ENCODE measurements at regions not wholly inside any gene's neighbourhood (a gene's known extent, or its start where the extent isn't known, plus 50 kb on each side); places are given as distances from the start of the nearest gene placed in this dataset.
"Not testable (repeated sequence)": the region's sequence is repeated elsewhere in the genome, so short reads cannot be mapped to it uniquely, and the experiment has no call there.

DNA sequence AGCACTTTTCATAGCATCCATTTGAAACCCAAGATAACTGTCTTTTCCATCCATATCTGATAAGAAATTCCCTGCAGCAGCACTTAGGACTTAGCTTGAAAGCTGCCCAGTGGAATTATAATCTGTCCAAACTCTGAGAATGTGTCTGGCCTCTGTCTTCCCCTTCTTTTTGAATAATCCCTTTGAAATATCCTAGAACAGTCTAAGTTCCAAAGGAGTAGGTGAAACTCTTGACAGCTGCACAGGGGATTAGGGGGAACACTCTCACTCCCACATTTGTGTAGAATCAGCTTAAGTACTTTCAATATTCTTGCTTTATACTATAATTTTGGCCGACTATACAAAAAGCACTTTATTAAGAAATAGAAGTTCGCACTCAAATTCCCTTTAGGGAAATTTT, 157.7 kb downstream of the PAPSS1 start:
- no peak for DNase-seq

DNA sequence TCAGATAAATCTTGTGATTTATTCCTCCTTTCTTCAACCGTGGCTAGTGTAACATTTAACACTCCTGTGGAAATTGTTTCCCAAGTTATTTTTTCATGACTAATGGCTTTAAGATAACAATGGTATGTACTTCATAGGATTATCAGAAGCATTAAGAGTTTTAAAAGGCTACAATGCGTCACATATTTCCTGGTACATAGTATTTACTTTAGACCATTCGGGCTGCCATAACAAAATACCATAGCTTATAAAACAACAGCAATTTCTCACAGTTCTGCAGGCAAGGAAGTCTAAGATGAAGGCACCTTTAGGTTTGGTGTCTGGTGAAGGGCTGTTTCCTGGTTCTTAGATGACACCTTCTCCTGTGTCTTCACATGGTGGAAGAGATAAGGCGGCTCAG, 158.6 kb downstream of the PAPSS1 start:
- no peak for DNase-seq

DNA sequence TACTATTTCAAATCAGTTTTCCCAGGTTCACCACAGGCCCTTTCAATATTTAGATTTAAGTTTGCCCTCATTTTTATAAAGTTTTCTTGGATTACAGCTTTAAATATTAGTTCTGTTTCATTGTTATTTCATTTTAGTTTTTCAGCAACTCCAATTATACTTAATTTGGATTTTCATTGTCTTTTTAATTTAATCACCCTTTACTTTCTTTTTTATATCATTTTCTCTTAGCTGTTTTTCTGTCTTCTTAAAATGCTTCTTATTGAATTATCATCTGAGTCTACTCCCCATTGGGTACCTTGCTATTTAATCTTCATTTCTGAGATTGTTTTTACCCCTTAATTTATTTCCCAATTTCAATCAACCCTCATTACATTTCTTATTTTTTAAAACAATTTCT, 160.4 kb downstream of the PAPSS1 start:
- no peak for DNase-seq

DNA sequence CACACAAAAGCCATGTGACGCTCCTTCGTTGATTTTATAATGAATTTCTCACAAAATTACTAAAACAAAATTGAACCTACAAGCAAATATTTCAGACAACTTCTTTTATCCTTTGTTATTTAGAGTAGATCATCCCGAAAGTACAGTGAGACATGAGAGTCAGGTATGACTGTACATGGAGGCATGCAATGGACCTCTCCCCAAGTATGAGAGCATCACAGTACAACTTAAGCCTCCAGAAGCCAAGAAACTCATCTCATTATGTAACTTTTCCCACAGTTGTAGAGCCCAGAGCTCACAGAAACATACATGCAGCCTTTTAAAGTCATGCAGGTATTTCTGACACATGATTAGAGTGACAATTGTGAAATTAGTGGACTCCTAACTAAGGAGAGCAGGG, 167.7 kb downstream of the PAPSS1 start:
- DNase-seq = no peak

DNA sequence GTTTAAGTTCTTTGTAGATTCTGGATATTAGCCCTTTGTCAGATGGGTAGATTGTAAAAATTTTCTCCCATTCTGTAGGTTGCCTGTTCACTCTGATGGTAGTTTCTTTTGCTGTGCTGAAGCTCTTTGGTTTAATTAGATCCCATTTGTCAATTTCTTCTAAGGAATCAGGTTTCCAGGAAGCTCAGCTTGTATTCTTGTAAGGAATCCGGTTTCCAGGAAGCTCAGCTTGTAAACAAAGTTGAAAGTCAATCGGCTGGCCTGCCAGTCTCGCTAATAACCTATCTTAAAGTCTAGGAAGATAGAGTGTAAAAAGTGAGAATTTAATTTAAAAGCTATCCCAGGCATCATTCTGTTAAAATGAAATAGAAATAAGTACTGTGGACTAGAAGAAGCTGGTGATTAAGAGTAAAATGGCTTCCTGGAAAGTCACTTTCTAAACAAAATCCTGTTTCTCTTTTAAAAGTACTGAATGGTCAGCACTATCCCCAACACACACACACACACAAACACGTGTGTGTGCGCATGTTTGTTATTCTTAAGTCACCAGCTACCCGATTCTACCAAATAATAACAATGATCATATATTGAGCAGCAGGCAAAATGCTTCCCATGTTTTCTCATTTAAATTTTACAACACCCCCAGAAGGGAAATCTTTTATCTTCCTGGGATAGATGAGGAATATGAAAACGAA, 171.7 kb downstream of the PAPSS1 start:
- no peak for DNase-seq

DNA sequence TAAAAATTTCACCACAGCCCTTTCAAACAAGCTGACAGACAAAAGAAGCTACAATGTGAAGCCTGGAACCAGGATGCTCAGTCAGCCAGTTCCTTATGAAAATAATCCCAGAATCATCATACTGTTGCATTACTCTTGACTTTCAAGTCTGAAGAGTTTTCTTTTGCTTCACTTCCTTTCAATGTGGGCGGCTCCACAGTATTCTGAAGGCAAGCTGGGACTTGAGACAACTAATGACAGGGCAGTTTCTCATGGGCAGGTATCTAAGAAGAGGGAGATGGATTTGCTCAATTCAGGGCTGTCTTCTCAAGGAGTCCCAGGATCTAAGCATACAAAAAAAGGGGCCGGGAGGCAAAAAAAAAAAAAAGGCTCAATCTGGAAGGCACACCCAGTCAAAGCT, 173.4 kb downstream of the PAPSS1 start:
- no peak for DNase-seq

DNA sequence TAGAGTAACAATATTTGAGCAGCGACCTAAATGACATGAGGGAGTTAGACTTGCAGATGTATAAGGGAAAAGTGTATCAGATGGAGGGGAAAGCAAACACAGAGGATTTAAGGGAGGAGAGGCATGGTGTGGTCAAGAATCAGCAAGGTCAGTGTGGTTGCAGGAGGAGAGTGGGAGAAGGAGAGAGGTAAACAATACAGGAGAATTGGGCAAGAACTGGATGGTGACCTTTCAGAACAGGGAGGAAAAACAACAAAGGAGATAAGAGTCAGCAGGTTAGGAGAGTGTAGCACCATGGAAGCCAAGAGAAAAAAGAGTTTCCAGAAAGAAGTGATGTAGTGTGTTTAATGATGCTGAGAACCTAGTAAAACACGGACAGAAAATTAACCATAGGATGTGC, 178.5 kb downstream of the PAPSS1 start:
- DNase-seq = no peak

DNA sequence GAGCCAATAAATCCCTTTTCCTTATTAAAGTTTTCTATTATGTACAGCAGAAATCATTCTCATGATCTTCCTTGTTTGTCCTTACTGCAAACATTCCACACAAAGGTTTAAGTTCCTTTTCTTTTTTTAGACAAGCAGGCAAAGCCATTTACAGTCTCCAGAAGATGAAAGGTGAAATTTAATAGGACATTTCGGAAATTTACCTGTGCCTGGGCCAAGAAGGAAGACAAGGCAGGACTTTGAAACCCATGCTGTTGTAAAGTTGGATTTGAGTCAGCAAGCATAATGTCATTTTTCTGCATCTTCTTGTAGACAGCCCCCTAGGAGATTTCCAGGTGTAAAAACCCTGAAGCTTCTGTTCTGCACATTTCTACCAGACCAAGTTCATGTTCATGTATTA, 188.1 kb downstream of the PAPSS1 start:
- no peak for DNase-seq

DNA sequence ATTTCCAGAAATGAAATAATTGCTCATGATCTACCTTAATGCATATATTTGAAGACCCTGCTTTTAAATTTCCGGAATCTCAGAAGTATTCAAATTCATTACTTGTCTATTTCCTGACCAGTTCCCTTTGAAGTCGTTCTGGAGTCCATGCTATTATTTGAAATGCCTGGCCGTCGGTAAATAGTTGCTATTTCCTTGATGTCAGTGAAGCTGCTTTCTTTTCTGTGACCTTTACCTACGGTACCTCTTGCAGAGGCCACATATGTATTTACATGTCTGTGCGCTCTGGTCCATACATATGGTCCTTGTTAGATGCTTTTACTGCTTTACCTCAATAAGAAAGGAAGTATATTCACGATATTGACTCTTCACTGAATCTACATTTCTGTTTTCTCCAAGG, 199.7 kb downstream of the PAPSS1 start:
- DNase-seq = no peak

DNA sequence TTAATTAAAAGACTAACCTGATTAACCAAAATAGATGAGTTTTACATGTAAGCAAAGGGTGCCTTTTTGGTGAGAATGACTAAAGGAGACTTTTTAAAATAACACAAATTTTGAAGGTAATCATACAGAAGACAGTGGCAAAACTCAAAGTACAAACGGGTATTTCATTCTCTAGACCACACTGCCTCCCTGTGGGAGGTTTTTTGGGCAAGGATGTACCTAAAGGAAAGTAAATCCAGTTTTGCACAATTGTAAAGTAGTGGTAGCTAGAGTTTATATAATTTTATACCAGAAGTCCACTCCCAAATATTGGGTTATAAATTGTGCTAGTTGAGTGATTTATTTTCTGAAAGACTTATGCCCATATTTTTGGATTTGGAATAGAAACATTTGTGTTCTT, 201.0 kb downstream of the PAPSS1 start:
- no peak for DNase-seq

DNA sequence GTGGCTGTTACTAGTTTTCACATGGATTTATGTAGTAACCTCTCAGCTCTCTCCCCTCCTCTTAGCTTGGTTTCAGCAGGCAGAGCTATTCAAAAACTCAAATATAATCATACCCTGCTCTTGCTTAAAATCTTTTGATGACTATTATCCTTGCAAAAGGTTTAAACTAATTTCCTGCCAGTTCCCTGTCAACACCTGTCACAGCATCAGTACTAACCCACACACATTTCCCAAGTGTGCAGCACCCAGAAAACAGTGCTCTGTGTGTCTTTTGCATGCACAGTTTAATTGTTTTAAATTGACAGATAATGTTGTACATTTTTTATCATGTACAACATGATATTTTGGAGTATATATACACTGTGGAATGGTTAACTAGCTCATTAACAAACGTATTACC, 202.0 kb downstream of the PAPSS1 start:
- DNase-seq = no peak

DNA sequence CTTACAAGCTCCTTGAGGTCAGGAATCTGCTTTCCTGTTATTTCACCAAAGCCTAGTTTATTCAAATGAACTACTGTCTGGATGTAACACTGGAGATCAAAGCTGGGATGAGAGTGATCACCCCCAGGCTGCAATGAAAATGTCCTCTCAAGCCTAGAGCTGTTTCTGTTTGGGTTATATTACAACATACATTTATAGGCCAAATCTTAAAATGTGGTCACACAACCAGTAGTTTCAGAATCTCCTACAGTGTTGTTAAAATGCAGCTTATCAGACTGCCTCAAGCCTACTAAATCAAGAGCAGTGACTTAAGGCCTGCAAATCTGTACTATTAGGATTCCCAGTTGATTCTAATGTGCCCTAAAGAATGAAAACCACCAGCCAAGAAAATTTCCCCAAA, 207.5 kb downstream of the PAPSS1 start:
- DNase-seq = no peak

DNA sequence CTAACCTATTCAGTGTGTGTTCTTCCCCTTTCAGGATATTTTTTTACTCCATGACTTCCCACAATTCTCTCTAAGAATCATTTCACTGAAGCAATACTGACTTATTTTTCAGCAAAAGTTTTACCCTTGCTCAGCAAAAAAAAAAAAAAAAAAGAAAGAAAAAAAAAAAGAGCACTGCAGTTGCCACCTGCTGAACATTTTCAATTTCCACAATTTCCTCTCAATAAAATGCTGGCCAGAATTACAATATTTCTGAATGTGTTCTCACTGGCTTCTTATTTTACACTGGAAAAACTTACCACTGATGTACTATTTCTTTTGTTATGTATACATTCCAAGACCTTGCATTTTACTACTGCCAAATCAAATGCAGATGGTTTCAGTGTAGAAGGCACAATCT, 210.4 kb downstream of the PAPSS1 start:
- no peak for DNase-seq

DNA sequence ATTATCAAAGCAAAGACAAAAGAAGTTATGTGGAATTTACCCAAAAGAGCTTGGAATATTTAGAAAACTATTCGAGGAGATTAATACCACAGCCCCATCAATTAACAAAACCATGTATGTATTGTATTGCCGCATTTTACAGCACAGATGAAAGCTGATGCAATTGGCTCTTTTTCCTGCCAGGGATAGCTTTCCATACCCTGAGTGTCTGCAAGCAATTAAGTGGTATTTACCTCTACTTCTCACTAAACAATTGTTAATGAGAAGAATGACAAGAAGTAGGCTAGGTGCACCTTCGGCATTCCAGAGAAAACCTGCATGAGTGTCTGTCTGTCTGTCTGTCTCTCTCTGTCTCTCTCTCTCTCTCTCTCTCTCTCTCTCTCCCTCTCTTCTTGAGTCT, 219.5 kb downstream of the PAPSS1 start:
- no peak for DNase-seq

DNA sequence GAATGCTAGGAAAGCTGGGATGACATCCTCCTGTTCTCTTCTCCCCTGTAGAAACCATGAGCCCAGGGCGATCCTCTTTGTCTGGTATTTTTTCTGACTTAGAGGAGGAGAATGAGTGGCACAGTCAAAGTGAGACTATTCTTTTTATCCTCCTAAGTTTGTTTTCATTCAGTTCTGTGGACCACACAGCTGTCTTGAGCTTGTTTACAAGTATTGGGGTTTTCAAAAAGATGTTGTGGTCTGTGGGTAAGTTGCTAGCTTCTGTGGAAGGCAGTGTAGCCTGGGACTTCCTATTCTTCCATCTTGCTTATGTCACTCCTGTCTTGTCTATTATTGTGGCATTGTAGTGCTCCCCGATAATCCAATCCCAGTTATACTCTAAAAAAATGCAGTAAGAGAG, 223.0 kb downstream of the PAPSS1 start:
- DNase-seq = no peak

DNA sequence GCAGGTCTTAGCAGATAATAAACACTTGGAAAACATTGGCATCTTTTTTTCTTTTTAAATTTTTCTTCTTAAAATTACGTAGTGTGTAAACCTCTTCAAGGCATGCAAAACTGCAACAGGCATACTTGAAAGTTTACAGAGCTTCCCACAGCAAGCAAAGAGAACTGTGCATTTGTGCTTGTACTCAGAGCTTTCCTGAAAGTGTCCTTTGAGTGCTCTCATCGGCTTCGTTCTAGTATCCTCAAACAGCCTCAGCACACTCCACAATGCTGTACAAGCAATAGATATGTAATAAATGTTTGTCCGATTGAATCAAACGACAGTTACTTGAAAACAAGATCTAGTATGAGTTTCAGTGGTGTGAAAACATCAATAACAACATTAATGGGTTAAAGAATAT, 227.5 kb downstream of the PAPSS1 start:
- no peak for DNase-seq

DNA sequence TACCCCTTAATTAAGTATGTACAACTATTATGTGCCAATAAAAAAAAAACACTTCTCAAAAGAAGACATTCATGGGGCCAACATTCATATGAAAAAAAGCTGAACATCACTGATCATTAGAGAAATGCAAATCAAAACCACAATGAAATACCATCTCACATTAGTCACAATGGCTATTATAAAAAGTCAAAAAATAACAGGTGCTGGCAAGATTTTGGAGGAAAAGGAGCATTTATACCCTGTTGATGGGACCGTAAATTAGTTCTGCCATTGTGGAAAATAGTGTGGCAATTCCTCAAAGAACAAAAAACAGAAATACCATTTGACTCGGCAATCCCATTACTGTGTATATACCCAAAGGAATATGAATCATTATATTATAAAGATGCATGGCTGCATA, 229.9 kb downstream of the PAPSS1 start:
- DNase-seq = no peak

DNA sequence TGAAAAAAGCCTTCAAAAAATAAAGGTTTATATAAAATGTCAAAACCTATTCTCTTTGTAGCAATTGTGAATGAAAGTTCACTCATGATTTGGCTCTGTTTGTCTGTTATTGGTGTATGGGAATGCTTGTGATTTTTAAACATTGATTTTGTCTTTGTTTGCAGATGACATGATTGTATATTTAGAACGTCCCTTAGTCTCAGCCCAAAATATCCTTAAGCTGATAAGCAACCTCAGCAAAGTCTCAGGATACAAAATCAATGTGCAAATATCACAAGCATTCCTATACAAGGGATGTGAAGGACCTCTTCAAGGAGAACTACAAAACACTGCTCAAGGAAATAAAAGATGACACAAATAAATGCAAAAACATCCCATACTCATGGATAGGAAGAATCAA, 236.4 kb downstream of the PAPSS1 start:
- DNase-seq = not testable (repeated sequence)

DNA sequence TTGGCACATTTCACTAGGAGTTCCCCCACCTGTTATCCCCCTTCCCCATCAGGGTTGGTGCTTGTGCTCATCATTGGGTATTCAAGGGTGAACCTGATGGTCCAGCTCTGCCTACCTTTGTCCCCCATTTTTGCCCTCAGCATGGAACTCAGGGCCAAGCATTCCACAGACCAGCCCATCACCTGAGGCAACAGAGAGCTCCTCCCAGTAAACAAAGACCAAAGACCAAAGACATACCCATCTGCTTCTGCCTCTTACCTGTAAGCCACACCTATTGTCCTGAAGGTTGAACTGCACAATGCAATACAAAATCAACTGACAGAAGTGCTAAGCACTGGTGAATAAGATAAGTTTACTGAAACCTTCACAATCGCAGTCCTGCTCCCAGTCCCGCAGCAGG, 237.5 kb downstream of the PAPSS1 start:
- no peak for DNase-seq

DNA sequence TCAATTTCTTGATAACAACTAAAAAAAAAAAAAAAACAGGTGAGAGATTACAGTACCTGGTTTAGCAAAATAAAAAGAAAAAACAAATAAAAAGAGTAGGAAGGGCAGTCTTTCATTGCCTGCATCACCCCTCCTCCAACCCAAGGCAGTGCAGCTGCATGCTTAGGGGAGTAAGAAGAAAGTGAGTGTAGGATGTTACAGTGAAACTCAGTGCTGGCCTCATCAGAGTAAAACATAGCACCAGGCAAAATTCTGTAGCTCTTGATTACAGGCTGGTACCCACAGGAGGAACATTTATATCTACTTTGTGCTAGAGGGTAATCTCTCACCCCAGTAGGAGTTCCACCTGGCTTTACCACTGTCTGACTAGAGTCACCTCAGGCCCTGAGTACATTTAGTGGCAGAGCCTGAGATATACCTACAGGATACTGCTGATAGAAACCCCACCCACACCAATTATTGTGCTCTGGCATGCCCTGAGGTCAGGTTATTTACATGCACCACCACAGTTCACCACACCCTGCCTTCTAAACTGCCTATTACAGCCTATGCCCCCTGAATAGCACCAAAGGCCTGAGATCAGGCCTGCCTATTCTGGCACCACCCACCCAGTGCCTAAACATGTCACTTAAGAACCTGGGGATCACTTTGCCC, 241.6 kb downstream of the PAPSS1 start:
- DNase-seq = no peak

DNA sequence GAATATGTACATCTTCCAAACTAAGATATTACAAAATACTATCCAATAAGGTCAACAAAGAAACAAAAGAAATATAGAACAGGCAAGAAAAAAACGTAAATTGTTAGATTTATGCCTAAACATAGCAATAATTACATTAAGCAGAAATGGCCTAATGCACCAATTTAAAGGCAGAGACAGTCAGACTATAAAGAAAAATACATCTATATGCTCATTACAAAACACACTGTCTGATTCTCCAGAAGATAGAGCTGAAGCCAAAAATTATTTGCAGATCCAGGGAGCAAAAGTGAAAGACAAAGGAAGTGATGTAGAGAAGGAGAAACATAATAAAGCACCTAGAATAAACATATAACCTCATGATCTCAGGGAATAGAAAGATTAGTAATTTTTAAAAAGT, 246.9 kb downstream of the PAPSS1 start:
- no peak for DNase-seq

DNA sequence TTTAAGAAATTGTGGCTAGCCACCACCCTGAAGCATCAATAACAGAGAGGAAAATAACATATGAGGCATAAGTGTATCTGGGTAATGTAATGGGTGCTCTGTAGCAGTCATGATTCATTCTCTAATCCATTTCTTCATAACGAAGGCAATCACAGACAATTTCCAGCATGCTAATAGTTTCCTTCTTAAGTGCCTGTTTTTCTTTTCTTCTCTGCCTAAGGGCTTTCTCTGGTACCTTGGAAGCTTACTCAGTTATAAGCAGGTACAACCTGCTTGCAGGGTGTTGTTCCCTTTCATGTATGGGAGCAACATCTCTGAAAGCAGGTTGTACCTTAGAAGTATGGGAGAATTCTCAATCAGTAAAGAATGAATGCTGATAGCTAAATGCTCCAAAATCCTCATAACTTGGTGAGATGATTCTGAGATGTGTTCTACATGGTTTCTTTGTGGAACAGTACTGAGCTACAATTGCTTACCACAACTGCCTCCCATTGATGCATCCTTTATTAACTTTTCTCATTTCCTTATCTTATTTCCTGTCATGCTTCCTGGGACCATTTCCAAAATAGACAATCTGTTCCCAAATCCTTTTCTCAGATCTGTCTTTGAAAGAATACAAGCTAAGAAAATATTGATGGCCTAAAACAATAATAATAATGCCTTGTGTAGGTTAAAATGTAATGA, 247.6 kb downstream of the PAPSS1 start:
- DNase-seq = no peak

DNA sequence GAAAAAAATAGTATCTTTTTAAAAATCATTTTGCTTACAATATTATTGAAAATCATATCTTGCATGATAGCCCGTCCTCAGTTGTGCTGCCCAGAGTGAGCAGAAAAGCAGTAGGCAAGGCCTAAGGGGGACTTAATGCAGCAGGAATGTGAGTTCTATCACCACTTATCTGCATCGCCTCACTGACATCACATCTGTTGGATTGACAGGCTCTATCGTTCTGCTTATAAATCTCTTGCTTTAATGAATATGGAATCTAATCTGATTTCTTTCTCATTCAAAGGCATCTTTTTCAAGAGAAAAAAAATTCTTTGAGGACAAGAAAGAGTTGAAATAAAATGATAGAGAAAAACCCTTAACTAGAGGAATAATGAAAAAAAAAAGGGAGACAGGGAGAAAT, 249.9 kb downstream of the PAPSS1 start:
- DNase-seq = no peak

DNA sequence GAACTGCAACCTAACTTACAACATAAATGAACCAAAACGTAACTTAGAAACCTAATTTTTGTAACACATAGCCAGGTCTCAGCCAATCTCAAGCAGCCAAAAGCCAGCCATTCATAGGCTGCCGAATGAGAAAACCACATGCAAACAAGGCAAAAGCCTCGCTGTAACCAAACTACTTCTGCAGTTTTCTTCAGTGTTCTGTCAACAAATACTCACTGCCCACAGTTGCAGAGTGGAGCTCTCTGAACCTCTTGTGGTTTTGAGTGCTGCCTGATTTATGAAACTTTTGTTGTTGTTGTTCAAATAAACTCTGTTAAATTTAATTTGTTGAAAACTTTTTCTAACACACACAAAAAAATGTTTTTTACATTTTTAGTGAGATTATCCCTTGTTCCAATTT, 251.2 kb downstream of the PAPSS1 start:
- DNase-seq = no peak

DNA sequence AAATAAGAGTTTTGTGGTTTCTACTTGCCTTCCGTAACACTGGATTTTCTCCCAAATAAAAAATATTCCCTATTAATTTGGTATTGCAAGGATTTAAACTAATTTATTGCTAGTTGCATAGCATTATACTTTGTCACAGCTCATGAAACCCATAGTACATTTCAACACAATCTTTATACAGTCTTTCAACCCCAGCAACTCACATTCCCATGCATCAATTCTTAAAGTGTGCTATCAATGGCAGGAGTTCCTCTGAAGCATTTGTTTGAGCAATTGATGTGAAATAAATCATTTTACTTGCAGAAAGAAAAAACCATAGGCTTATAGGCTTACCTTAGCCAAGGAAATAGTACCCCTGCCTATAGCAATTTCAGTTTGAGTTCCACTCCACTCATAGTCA, 251.9 kb downstream of the PAPSS1 start:
- DNase-seq = no peak
